ENCODE measurements at regions not wholly inside any gene's neighbourhood (a gene's known extent, or its start where the extent isn't known, plus 50 kb on each side); places are given as distances from the start of the nearest gene placed in this dataset.

DNA sequence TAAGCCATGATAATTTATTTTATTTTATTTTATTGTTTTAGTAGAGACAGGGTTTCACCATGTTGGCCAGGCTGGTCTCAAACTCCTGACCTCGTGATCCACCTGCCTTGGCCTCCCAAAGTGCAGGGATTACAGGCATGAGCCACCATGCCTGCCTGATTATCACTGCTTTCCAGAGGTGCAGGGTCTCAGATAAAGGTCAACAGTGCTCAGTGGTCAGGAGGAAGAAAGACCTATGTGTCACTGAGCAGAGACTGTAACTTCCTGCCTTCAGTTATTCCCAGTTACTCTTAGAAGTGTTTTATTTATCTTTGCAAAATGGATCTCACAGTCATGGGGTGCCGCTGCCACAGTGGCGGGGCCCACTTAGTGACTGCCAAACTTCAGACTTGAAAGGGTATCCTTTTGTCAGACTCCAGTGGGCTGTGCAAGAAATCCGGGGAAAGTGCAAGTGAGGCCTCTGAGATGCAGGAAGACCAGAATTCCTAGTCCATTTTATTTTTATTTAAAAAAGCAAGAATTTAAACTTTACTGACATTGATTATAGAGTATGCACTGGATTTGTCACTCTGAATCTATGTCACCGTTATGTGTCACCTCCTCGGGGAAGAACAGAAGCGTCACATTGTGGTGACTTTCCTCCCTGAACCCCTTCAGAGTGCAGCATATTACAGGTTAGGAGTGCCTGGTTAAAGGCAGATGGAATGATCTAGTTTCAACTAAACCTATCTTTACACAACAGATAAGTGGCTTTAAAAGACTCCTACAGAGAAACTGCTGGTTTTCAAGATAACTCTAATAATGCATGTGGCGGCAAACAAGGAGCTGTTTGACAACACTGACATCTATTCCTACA lies 59.1 kb upstream of the BICD1 start:
- DNase-seq, result no peak

DNA sequence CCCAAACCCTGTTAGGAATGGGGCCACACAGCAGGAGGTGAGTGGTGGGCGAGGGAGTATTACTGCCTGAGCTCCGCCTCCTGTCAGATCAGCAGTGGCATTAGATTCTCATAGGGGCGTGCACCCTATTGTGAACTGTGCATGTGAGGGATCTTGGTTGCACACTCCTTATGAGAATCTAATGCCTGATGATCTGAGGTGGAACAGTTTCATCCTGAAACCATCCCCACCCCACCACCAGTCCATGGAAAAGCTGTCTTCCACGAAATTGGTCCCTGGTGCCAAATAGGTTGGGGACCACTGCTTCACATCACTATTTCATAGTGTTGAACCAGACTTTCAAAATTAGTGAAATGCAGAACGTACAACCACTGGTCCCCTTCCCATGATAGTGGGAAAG lies 57.9 kb upstream of the BICD1 start:
- no peak for DNase-seq

DNA sequence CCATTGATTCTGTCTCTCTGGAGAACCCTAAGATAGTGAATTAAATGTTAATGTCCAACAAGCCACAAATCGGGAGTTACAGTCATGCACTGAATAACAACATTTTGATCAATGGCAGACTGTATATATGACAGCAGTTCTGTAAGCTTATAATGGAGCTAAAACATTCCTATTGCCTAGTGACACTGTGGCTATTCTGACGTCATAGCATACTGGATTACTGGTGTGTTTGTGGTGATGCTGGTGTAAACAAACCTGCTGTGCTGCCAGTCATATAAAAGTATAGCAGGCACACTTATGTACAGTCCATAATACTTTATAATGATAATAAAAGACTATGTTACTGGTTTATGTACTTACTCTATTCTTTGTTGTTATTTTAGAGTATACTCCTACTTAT lies 56.7 kb upstream of the BICD1 start:
- DNase-seq, result no peak

DNA sequence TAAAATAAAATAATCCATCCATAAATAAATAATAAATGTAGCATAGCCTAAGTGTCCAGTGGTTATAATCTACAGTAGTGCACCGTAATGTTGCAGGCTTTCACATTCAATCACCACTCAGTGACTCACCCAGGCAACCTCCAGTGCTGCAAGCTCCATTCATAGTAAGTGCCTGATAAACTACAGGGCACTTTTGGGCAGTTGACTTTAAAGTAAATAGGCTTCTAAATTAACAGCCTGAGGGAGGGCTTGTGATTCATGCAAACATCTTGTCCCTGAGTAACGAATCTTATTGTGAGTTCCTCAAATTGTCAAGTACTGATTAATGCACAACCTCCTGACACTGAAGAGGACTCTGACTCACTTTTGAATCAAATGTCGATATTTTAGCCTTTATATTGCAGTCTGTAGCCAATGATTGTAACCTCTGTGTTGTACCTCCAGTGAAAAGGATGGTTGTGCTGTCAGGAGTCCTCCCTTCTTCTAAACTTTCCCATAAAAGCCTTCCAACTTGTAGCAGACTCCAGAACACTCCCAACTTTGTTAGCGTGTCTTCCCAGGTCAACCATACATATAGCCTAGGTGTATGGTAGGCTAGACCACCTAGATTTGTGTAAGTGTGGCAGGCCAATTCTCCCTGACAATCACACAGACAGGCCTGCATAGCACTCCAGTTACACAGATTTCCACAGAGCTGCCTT lies 55.0 kb upstream of the BICD1 start:
- DNase-seq, result no peak

DNA sequence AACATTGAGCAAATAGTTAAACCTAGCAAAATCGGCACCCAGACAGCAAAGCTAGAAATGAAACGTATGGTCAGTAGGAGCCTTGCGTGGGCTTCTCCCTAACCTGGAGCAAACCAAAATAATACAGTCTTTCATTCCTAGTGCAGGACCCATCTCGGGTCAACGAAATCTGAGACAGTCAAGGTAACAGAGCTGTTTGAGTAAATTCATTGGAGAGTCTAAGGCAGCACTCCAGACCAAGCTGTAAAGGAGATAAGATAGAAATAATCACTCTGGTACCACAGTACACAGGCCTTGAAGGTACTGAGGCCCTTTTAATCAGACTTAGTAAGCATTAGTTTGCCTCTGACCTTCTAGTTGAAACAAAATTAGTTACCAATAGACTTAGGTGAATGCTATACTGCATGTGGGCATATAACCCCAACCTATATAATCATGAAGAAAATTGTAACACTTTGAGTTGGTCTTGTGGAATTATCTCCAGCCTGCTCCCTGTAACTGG lies 54.4 kb upstream of the BICD1 start:
- no peak for DNase-seq

DNA sequence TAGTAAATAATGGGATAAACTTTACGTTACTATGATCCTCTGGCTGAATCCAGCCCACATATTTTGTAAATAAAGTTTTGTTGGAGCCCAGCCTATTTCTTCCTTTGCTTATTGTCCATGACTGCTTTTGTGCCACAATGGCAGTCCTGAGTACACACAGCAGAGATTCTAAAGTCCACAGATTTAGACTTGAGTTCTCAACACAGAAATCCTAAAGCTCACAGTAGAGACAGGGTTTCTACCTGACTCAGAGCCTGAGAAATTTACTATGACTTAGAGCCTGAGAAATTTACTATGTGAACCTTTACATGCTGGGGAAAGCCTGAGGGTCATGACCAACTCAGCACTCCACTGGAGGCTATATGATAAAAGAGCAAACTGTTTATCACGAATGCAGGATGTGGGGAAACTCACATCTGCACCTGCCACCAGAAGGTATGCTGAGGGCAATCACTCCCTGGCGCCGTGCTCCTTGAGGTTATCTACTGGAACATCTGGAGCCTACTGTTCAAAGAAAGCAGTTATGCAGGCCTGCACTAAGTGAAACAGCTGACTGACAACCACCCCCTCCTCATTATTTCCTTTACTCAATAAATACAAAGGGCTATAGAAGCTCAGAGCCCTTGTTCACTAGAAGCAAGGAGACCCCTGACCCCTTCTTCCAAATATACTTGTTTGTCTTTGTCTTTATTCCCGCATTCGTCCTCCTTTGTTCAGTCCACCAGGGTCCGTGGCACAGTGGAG lies 52.6 kb upstream of the BICD1 start:
- DNase-seq, result no peak
